Activated CD4-positive, alpha-beta T cell treated with anti-CD3 and anti-CD28 coated beads, Interleukin-2, amount 50 U/mL, for 48 hours (primary cell): ENCODE measurements at regions not wholly inside any gene's neighbourhood (a gene's known extent, or its start where the extent isn't known, plus 50 kb on each side); places are given as distances from the start of the nearest gene placed in this dataset.

Source experiments
- DNase-seq, 2 experiments: peaks; one replicate each; pipeline ENCODE4 v3.0.0-alpha.2; 2020

DNA sequence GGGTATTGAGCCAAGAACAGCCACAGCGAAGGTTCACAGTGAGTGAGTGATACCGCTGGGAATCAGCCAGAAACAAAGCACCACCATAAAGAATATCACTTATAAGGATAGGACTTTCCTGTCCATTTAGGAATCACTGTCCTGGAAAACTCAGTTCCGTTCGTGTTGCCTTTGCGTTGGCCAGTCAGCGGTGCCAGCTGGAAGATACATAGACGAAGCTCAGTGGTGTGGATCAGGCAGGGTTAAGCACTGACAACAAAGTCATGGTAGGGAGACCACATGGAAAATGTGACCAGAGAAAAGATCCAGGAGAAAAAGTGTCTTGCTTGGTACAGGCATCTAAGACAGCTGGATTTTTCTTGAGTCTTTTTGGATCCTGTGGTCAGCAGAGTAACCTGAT is 579.7 kb upstream of the DPP6 start:
- no peak for DNase-seq

DNA sequence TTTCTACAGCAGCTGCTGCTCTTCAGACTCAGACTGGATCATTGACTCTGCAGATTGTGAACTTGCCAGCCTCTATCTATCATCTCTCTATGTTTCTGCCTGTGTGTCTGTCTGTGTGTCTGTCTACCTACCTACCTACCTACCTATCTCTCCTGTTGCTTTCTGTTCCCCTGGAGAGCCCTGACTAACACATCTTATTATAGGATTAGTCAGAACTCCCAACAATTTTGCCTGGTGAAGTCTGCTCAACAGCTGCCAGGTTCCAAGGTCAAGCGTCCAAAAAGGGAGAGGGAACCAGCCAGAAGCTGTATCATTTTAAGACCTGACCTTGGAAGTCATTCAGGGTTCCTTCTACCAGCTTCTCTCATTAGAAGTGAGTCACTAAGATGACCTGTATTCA is 579.0 kb upstream of the DPP6 start:
- no peak for DNase-seq

DNA sequence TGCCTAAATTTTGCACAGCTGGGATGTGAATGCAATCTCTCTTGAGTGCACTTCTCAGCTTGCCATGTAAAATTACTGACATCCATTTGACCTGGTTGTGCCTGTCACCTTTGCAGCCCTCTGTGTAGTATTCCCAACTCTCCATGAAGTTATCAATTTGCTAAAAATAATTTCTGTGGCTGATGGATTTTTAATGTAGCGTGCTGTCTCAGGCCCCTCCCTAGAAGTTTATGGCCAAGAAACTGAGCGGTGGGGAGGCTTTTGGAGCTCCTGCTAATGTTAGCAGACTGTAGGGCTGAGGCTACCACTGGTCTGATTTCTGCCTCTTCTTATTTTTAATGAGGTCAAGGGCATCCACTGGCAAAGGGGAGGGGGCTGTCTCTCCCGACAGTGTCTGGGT is 577.0 kb upstream of the DPP6 start:
- no peak for DNase-seq

DNA sequence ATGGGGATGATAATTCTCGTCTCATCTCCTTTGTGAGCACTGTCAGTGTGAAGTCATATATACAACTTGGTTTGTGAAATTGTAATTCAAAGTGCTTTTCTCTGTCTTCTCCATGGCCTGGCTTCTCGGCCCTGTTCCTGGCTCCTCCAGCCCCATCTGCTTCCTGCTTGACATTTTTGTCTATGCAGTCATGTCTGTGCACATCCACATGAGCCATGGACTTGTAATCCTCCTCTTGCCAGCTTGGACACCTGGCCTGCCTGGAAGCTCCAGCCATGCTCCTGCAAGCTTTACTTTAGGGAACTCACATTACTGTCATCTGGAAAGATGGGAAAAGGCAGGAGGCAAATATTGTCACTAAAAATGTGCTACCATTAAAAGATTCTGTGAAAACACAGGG is 576.0 kb upstream of the DPP6 start:
- DNase-seq: no peak

DNA sequence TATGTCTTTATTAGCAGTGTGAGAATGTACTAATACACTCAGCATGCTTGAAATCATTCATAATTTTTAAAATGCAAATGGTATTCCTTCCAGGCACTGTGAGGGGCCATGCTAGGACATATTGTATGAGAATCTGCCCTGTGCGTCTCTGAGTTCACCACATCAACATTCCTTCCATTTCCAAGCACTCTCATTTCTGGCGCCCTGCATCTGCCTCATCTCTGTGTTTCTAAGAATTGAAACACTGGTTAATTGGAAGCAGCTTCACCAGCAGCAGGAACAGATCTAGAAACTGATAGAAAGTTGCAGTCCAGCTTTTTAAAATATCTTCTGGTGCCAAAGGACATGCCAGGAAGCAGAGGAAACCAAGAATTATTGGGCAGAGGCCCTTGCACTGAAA is 555.9 kb upstream of the DPP6 start:
- no peak for DNase-seq

DNA sequence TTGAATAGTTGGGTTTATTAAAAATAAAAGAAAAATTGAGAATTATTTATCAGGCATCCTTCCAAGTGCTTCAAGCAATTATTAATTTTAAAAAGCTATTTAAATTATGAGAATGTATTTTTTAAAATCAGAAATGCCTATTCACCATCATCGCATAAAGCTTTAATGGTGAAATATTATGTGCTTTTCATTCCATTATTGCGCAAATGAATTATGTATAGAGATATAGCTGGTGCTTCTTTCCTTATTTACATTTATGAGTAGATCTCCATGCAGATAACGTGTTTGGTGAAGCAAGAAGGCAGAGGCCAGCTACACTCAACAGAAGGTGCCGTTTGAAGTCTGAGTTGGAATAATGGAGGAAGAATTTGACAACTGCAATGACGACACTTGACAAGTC is 549.1 kb upstream of the DPP6 start:
- no peak for DNase-seq

DNA sequence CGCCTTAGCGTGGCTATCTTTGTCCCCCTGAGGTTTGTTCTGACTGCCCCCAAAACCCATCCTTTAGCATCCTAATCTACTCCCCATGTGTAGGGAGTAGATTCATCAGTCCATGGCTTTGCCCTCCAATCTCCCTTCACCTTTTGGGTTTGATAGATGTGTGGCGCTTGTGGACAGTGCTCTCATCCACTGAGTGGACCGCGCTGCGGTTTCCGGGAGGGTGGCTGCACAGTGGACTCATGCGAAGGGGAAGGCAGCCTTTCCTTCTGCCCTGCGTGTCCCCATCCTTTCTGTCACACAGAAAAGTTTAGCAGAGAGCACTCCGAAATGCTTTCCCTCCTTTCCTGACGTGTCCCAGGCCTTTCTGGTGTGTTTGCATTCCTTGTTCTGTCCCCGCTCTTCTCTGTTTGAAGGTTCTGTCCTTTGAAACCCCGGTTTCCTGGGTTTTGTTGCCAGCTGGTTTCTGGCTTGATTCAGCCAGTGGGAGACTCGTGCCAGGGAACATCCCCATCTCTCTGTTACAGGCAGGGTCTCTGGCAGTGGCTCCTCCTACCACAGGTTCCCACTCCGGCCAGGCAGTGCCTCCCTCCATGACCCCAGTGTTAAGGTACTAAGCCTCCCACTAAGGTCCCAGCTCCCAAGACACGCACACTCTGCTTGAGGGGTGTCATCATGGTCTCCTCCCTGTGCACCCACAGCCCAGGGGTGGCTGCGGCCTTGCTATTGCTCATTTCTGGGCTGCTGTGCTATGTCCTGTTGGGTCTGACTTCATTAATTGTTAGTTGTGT is 547.7 kb upstream of the DPP6 start:
- DNase-seq: no peak

DNA sequence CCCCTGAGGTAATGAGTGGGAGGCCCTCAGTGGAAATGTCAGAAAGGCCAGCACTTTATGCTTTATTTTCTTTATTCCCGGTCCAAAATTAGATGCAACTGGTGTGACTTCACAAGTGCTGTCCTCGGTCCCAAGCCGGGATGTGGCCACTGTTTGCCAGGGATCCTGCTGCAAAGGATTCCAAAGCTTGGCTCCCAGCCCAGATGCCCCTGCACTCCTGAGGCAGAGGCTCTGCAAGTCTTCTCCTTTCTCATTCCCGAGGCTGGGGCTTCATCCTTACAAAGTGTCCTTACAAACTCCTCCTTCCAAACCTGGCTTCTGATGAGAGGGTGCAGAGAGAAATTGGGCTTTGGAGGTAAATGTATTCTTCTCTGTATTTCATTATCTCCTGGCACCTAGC is 544.3 kb upstream of the DPP6 start:
- no peak for DNase-seq

DNA sequence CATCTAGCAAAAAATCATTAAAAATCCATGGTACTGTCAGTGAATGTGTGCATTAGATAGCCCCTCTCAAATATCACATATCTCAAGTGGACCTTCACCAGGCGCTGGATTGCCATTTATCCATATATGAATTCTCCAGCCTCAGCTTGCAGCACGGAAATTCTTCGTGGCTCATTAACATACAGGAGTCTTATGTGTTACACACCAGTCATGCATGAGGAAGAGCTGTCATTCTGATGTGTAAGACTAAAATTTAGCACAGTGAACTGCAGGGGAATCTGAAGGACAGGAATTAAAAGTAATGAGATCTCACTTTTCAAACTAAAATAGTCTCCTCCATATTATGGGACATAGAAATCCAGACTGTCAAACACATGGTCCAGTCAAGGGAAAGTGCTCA is 542.4 kb upstream of the DPP6 start:
- DNase-seq: no peak

DNA sequence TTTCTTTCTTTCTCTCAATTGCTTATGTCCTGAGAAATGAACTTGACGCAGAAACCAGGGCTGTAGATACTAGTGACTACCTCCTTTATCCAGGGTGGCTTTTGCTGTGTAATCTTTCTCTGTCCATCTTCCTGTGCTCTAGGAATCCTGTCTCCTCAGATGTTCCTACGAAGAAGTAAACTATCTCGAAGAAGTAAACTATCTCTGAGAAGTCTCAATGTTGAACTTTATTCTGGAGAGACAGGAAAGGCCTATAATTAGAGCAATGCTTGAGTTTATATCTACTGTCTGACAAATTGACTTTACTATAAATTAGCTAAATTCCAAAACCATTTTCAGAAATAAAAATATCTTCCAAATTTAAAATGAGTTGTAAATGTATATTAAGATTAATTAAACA is 541.5 kb upstream of the DPP6 start:
- no peak for DNase-seq

DNA sequence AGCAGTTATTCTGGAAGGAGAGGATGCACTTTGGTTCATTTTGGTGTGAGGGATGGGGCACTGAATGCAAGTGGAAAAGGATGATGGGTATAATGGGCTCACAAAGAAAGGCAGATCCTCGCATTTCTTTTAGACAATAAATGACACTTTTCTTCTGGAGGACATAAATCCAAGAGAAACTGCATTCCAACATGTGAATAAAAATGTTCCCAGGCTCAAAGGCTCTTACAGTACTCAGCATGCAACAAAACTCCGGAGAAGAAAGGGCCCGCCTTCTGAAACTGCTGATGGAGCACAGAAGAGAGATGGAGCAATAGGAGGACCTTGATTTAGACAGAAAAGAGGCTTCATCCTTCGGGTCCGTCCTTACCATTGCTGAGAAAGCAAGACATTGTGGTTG is 538.2 kb upstream of the DPP6 start:
- no peak for DNase-seq

DNA sequence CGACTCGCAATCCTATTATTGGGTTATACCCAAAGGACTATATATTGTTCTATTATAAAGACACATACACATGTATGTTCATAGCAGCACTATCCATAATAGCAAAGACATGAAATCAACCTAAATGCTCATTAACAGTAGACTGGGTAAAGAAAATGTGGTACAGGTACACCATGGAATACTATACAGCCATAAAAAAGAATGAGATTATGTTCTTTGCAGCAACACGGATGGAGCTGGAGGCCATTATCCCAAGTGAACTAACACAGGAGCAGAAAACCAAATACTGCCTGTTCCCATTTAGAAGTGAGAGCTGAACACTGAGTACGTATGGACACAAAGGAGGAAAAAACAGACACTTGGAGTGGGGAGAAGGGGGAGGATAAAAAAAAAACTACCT is 536.8 kb upstream of the DPP6 start:
- DNase-seq: no peak

DNA sequence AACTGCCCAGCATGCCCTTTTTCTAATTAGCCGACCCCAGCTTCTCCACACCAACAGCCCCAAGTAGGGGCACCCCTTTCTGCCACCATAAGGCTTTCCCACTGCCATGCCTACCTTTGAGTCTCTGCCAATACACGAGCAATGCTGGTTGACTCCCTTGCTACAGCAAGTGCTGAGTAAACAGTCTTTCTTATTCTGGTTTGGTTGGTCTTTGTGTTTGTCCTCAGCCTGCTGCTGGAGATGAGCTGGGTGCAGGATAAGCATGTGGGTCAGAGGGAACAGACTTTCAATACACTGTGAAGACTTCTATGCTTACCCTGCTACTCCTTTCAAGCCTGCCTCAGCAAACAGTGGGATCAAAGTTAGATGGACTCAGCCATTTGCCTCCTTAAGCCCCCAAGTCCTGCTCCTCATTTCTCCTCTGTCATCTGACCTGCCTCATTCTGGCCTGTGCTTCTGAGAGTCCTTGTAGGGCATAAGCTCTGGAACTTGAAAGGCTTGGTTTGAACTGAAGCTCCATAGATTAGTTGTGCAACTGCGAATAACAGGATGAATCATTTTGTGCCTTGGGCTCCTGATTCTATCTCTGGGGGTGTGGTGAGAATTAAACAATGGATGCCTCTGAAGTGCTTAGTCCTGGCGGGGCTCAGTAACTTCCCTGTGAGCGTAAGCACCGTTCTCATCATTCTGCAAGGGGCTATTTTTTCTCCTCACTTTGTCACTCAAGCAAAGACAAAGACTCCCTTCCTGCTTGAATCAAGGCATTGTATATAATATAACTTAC is 533.8 kb upstream of the DPP6 start:
- no peak for DNase-seq

DNA sequence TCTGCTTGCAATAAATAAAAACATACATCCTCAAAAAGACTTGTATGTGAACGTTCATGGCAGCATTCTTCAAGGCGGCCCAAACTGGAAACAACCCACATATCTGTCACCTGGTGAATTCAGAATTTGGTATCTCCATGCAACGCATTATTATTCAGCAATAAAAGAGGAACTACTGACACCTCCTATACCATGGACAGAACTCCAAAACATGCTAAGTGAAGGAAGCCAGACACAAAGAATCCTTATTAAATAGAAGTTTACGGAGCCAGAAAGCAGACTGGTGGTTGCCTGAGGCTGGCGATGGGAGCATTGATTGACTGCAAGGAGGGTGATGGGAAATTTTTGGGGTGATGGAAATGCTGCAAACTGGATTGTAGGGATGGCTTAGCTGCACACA is 530.8 kb upstream of the DPP6 start:
- DNase-seq: no peak

DNA sequence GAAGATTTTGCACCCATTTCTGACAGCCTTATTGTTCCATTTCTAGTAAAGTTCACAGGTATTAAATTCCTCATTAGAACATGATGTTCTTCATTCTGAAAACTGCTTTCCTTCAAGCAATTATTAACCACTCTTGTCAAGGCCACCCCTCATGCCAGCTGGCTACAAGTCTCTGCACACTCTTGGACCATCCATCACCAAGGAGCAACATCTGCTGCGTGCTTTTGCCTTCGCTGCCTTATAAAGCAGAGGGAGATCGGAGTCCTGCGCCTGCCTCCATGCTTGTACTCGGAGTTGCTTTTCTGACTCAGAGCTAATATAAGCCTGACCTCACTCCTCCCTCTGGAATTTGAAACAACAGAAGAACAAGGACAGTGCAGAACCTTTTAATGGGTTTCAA is 529.9 kb upstream of the DPP6 start:
- no peak for DNase-seq

DNA sequence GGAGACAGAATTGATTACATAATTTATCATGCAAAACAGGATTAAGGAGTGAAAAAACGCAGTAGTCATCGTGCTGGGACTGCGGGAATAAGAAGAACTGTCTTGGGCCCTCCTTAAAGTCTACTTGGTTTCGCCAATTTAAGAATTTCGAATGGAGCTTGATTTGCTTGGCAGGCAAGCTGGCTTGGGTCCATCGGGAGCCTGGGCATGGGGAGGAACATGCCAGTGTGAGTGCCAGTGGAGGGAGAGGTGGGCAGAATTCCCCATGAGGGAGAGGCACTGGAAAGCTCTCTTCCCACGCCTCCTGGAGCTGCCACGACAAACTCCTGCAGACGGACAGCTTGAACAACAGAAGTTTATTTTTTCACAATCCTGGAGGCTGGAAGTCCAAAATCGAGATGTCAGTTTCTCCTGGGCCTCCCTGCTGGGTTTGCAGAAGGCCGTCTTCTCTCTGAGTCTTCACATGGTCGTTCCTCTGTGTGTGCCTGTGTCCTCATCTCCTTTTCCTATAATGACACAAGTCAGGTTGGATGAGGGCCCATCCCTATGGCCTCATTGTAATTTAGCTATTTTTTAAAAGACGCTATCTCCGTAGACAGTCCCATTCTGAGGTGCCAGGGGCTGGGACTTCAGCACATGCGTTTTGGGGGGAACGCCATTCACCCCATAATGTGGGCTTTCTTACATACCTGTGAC is 528.7 kb upstream of the DPP6 start:
- no peak for DNase-seq

DNA sequence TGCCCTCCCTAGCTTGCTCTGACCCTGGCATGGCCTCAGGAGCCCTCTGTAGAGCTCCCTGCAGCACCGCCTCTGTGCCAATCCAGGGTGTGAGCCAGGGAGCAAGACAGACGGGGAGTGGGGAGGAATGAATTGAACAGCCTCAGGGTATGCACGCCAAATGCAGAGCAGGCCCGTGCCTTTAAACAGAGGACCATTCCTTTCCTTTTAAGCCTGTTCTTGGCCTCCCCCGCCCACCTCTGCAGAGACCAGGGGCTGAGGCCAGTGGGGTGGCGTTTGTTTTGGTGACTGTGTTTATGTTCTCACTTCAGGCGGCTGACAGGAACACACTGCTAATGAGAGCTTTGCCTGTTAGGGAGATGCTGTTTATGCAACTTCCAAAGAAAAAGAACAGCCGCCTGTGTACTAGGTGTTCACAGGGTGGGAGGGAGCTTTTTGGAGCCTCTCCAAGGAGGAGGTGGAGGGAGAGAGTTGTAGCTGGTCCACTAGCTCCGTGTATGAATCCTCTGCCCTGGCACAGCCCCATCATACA is 528.1 kb upstream of the DPP6 start:
- DNase-seq: no peak

DNA sequence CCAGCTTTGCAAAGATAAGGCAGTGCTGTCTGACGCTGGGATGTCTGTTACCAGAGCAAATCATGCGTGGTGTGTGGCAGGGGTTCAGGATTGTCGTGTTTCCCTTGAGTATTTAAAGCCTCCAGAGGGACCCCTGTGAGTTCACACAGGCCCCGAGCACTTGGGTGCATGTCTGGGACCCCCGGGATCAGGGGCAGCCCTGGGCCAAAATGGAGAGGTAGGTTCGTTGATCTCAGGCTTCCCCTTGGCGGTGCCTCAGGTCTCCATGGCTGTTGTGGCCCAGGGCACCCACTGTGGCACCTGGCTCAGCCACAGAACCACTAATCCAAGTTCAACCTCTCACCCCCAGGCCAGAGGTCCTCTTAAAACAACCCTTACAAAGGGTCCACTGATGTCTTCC is 523.1 kb upstream of the DPP6 start:
- no peak for DNase-seq

DNA sequence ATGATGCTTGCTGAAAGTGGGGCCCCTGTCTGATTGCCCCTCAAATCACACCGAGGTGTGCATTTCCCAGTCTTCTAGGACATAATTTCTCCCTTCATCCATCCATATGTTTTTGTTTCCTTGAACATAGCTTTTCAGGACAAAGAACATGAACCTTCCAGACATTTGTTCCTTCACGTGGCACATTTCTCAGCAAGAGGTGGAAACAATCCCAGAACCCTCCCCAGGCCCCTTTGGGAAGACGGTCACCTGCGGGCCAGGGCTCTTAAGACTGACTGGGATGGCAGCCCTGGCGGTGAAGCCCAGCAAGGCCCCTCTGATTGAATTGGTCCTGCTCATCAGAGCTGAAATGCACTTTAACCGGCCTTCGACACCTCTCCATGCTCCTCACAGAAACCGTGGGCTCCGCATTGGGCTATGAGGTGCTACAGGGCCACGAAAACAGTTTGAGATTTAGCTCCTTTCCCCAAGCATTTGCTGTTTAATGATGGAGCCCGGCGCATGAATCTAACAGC is 522.5 kb upstream of the DPP6 start:
- DNase-seq: no peak

DNA sequence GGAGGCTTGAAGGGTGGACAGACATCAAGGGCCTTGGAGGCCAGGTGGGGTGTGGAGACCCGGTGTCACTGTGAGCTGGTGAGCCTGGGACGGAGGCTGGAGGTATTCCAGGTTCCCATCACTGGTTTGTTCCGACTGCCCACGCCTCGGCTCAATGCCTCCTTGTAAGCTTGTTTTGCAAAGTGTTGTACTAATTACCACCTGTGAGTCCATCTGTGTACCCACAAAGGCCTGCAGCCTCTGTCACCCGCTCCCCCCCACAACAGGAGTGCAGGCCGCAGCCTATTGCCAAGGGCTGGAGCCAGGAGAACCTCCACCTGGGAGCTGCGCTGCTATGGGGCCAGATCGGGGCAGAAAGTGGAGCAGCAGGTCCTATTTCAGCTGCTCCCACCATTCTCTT is 521.8 kb upstream of the DPP6 start:
- DNase-seq: no peak

DNA sequence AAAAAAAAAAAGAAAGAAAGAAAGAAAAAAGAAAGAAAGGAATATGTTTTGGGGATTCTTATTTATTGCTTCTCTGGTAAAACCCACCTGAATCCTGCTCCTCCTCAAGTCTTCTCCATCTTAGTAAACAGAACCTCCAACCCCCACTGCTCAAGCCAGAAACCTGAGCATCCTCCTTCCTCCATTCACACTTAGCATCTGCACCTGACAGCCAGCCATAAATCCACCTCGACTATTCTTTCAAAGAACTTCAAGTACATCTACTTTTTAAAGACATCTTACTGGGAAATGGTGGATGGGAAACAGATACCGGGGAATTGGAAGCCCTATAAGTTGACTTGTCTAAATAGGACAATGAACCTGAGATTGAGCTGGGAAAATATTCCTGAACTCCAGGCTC is 519.9 kb upstream of the DPP6 start:
- no peak for DNase-seq

DNA sequence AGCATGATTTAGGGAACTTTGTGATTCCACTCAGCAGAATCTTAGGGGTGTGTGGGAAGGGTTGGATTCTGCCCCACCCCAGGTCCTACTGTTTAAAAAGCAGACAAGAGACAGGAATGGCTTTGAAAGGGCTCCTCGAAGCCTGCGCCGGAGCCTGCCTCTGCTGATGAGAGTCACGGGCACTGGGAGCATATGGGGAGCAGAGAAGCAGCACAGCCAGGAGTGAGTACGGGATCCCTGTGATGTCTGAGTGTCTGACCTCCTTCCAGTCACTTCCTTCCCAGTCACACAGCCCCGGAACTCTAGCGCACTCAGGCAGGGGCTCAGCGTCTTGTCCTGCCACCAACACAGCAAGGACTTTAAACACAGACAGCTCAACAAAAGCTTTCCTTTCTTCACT is 514.9 kb upstream of the DPP6 start:
- DNase-seq: no peak

DNA sequence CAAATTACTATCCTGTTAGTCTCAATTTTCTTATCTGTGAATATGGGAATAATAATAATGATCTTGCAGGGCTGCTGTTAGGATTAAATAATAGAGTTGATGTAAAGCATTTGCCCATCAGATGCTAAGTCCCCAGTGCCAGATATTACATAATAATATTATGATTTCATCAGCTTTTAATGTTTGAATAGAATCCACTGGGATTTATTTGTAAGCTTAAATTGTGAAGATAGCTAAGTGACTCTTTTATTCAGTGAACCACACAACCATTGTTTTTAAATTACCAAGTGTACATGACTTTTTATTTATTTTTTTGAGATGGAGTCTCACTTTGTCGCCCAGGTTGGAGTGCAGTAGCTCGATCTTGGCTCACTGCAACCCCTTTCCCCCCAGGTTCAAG is 510.3 kb upstream of the DPP6 start:
- no peak for DNase-seq

DNA sequence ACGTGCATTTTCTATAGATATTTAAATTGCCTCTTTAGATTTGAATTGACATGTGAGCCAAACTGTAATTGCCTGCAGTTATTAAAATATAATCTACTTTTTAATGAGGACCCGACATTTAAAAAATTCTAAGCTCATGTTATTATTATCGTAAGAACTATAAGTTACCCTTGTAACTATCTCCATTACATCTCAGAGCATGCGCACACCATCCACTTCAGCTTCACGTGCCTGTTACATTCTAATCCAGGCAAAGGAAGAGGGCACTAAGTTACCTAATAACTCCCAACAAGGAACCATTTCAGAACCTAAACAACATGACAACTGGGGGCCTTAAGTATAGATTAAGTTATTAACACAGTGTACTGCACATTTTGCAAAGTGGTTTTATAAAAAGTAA is 509.0 kb upstream of the DPP6 start:
- no peak for DNase-seq
